H9 (cell line): ENCODE measurements at regions not wholly inside any gene's neighbourhood (a gene's known extent, or its start where the extent isn't known, plus 50 kb on each side); places are given as distances from the start of the nearest gene placed in this dataset.

Experiments used
- DNase-seq: peaks from one replicate; pipeline ENCODE4 v3.0.0-alpha.2; 2017
- H2AFZ ChIP-seq: one replicate; pipeline ENCODE4 v1.6.1; 2013; ENCODE audit warnings: mild to moderate bottlenecking, low read length, control low read depth, moderate library complexity
- H2AK5ac ChIP-seq: 2 replicates; pipeline ENCODE4 v1.6.1; 2013; ENCODE audit warnings: low read length, control low read depth, mixed read lengths; ENCODE audit not compliant: insufficient read length
- H2BK120ac ChIP-seq: one replicate; pipeline ENCODE4 v1.6.1; 2013; ENCODE audit warnings: low read depth, mild to moderate bottlenecking, low read length, control low read depth, inconsistent platforms; ENCODE audit not compliant: poor library complexity, severe bottlenecking
- H2BK12ac ChIP-seq: 2 replicates; pipeline ENCODE4 v1.6.1; 2013; ENCODE audit warnings: low read length, control low read depth, mixed read lengths, low read depth; ENCODE audit not compliant: insufficient read length
- H2BK15ac ChIP-seq: 2 replicates; pipeline ENCODE4 v1.6.1; 2013; ENCODE audit warnings: low read depth, low read length, control low read depth
- H2BK20ac ChIP-seq: one replicate; pipeline ENCODE4 v1.6.1; 2013; ENCODE audit warnings: low read depth, mild to moderate bottlenecking, low read length, control low read depth, inconsistent platforms; ENCODE audit not compliant: poor library complexity, severe bottlenecking
- H2BK5ac ChIP-seq: 2 replicates; pipeline ENCODE4 v1.6.1; 2013; ENCODE audit warnings: low read length, control low read depth, mixed read lengths; ENCODE audit not compliant: insufficient read length
- H3K14ac ChIP-seq: 2 replicates; pipeline ENCODE4 v1.6.1; 2013; ENCODE audit warnings: low read length, control low read depth; ENCODE audit not compliant: insufficient read depth
- H3K18ac ChIP-seq: 2 replicates; pipeline ENCODE4 v1.6.1; 2013; ENCODE audit warnings: low read depth, mild to moderate bottlenecking, mixed read lengths, low read length, control low read depth; ENCODE audit not compliant: insufficient read length
- H3K23ac ChIP-seq: 2 replicates; pipeline ENCODE4 v1.6.1; 2013; ENCODE audit warnings: low read length, control low read depth, mixed read lengths, low read depth; ENCODE audit not compliant: insufficient read length
- H3K23me2 ChIP-seq: 2 replicates; pipeline ENCODE4 v1.6.1; 2013; ENCODE audit warnings: low read depth, mild to moderate bottlenecking, mixed read lengths, low read length, control low read depth; ENCODE audit not compliant: insufficient read length, poor library complexity, severe bottlenecking
- H3K27ac ChIP-seq: 2 replicates; pipeline ENCODE4 v1.5.1; 2013; ENCODE audit warnings: low read length, control low read depth, mixed read lengths, low read depth; ENCODE audit not compliant: insufficient read length
- H3K27me3 ChIP-seq: 2 replicates; pipeline ENCODE4 v1.6.1; 2013; ENCODE audit warnings: low read length, control low read depth, inconsistent platforms; ENCODE audit not compliant: insufficient read depth
- H3K4ac ChIP-seq: 2 replicates; pipeline ENCODE4 v1.6.1; 2013; ENCODE audit warnings: low read depth, mild to moderate bottlenecking, control low read depth, inconsistent platforms, low read length, moderate library complexity
- H3K4me1 ChIP-seq: 2 replicates; pipeline ENCODE4 v1.6.1; 2013; ENCODE audit warnings: low read length, control low read depth, inconsistent platforms; ENCODE audit not compliant: insufficient read depth
- H3K4me2 ChIP-seq: 2 replicates; pipeline ENCODE4 v1.6.1; 2013; ENCODE audit warnings: low read length, control low read depth, mixed read lengths; ENCODE audit not compliant: insufficient read length, insufficient read depth
- H3K56ac ChIP-seq: 2 replicates; pipeline ENCODE4 v1.6.1; 2013; ENCODE audit warnings: low read depth, mild to moderate bottlenecking, mixed read lengths, low read length, control low read depth; ENCODE audit not compliant: insufficient read length
- H3K79me1 ChIP-seq: 2 replicates; pipeline ENCODE4 v1.6.1; 2013; ENCODE audit warnings: low read depth, mild to moderate bottlenecking, moderate library complexity, low read length, control low read depth, inconsistent platforms; ENCODE audit not compliant: insufficient read depth, poor library complexity, severe bottlenecking
- H3K79me2 ChIP-seq: 2 replicates; pipeline ENCODE4 v1.6.1; 2013; ENCODE audit warnings: low read length, control low read depth, inconsistent platforms; ENCODE audit not compliant: insufficient read depth
- H3K9ac ChIP-seq: 2 replicates; pipeline ENCODE4 v1.6.1; 2013; ENCODE audit warnings: low read length, control low read depth, mixed read lengths; ENCODE audit not compliant: insufficient read length; ENCODE audit errors: extremely low read depth
- H3K9me3 ChIP-seq: one replicate; pipeline ENCODE4 v1.6.1; 2013; ENCODE audit warnings: low read depth, low read length, inconsistent platforms; ENCODE audit not compliant: control insufficient read depth
- H3T11ph ChIP-seq: one replicate; pipeline ENCODE4 v1.6.1; 2013; ENCODE audit warnings: mild to moderate bottlenecking, low read length, control low read depth, inconsistent platforms
- H4K20me1 ChIP-seq: one replicate; pipeline ENCODE4 v1.6.1; 2013; ENCODE audit not compliant: control insufficient read depth, insufficient read length, insufficient read depth
- H4K5ac ChIP-seq: 2 replicates; pipeline ENCODE4 v1.6.1; 2013; ENCODE audit warnings: low read depth, mild to moderate bottlenecking, mixed read lengths, low read length, control low read depth; ENCODE audit not compliant: insufficient read length
- H4K8ac ChIP-seq: replicated peaks from 2 replicates; pipeline ENCODE4 v1.6.1; 2013; ENCODE audit warnings: low read length, control low read depth, mixed read lengths, low read depth; ENCODE audit not compliant: insufficient read length
- H4K91ac ChIP-seq: 2 replicates; pipeline ENCODE4 v1.6.1; 2013; ENCODE audit warnings: low read depth, mild to moderate bottlenecking, moderate library complexity, mixed read lengths, low read length, control low read depth; ENCODE audit not compliant: insufficient read length
- H3K27ac Mint-ChIP-seq, 3 experiments: 2 replicates in 2 of 3; 3 replicates in 1 of 3; pipeline ENCODE4 v1.8.0; 2020 to 2021; ENCODE audit warnings: mixed read lengths in 3 of 3, mild to moderate bottlenecking in 1 of 3, moderate library complexity in 1 of 3
- H3K27me3 Mint-ChIP-seq: 2 replicates; pipeline ENCODE4 v1.8.0; 2021; ENCODE audit warnings: low read depth, mild to moderate bottlenecking, moderate library complexity, mixed read lengths
- H3K36me3 Mint-ChIP-seq, 3 experiments: 2 replicates in 2 of 3; 3 replicates in 1 of 3; pipeline ENCODE4 v1.8.0; 2020 to 2021; ENCODE audit warnings: low read depth in 3 of 3, mixed read lengths in 3 of 3; ENCODE audit not compliant: insufficient read depth in 1 of 3
- H3K4me1 Mint-ChIP-seq, 2 experiments: 2 replicates each; pipeline ENCODE4 v1.8.0; 2020; ENCODE audit warnings: mixed read lengths in 2 of 2
- H3K4me3 Mint-ChIP-seq, 2 experiments: 2 replicates in 1 of 2; 3 replicates in 1 of 2; pipeline ENCODE4 v1.8.0; 2020 to 2021; ENCODE audit warnings: mild to moderate bottlenecking in 2 of 2, mixed read lengths in 2 of 2, moderate library complexity in 1 of 2
- H3K9me3 Mint-ChIP-seq, 2 experiments: 2 replicates in 1 of 2; 3 replicates in 1 of 2; pipeline ENCODE4 v1.8.0; 2020; ENCODE audit warnings: mild to moderate bottlenecking in 2 of 2, mixed read lengths in 2 of 2, moderate library complexity in 1 of 2
- WGBS: extraction: QIAGEN DNeasy Blood & Tissue Kit; methylation state at CpG from one replicate; pipeline ENCODE4 v1.1.7; 2013; ENCODE audit warnings: missing lambda C conversion rate, low lambda C conversion rate, mixed read lengths; ENCODE audit not compliant: insufficient read length; ENCODE audit errors: extremely low coverage; 5-methylcytosine and 5-hydroxymethylcytosine counted together
- TF ChIP-seq, protein P1 (sequence below): fragments of 200-600 bp; sonication (generic); conservative IDR thresholded peaks from 3 replicates; pipeline ENCODE4 v1.8.0; 2021; ENCODE audit warnings: antibody characterized with exemption, mild to moderate bottlenecking

DNA sequence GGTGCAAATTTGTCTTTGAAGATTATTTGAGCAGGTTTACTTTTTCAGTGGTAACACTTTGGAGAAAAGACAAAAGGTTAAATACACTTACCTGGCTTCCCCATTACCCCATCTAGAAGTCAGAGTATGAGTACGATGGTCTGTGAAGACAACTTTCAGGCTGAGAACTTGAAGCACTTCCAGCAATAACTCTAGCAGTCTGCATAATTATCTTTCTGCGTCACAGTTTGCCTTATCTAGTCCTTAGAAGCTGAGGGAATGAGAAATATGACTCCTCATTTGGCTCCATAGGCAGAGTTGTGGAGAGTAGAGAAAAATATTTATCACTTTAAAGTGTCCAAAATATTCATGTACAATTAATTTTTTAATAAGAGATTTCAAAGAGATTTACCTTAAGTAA lies 323.4 kb upstream of the CAMK1G start:
- no peak overlapping the region for H3K4me3 Mint-ChIP-seq
- H2AK5ac ChIP-seq: no peak overlapping the region
- no peak overlapping the region for H3K23ac ChIP-seq
- H3K4ac ChIP-seq: no peak overlapping the region
- no peaks in the 10 kb centered on the region for H3K4me1 ChIP-seq
- no peak for DNase-seq
- H3K23me2 ChIP-seq: no peaks in the 10 kb centered on the region
- WGBS: no CpG with 5 or more reads among the region's 2 CpGs
- H3T11ph ChIP-seq: no peak overlapping the region
- H3K14ac ChIP-seq: no peak overlapping the region
- H2BK20ac ChIP-seq: no peak overlapping the region
- no peak overlapping the region for H4K8ac ChIP-seq
- no peaks in the 10 kb centered on the region; the same call in 1 of the 2 replicates for H3K27me3 ChIP-seq
- H4K91ac ChIP-seq: no peak overlapping the region
- no peak overlapping the region for H4K5ac ChIP-seq
- H3K9ac ChIP-seq: no peak overlapping the region
- no peaks in the 10 kb centered on the region; the same call in 1 of the 2 replicates for H3K27me3 Mint-ChIP-seq
- no peaks in the 10 kb centered on the region for H3K79me2 ChIP-seq
- H3K9me3 Mint-ChIP-seq: peaks cover 38 to 42% of the 10 kb centered on the region in 2 experiments
- H3K4me2 ChIP-seq: no peak overlapping the region
- H3K4me1 Mint-ChIP-seq: no peaks in the 10 kb centered on the region
- H3K9me3 ChIP-seq: peaks cover 19% of the 10 kb centered on the region
- H3K36me3 Mint-ChIP-seq: peaks cover 4 to 24% (median 17%) of the 10 kb centered on the region in 3 experiments; a peak in 6 of 7 replicates
- H3K79me1 ChIP-seq: no peaks in the 10 kb centered on the region
- H2BK15ac ChIP-seq: no peak overlapping the region
- no peak overlapping the region for H3K18ac ChIP-seq
- no peak overlapping the region for H3K27ac Mint-ChIP-seq
- no peak overlapping the region for H2BK120ac ChIP-seq
- H2BK5ac ChIP-seq: no peak overlapping the region
- H3K27ac ChIP-seq: no peak overlapping the region
- TF ChIP-seq, protein P1, sequence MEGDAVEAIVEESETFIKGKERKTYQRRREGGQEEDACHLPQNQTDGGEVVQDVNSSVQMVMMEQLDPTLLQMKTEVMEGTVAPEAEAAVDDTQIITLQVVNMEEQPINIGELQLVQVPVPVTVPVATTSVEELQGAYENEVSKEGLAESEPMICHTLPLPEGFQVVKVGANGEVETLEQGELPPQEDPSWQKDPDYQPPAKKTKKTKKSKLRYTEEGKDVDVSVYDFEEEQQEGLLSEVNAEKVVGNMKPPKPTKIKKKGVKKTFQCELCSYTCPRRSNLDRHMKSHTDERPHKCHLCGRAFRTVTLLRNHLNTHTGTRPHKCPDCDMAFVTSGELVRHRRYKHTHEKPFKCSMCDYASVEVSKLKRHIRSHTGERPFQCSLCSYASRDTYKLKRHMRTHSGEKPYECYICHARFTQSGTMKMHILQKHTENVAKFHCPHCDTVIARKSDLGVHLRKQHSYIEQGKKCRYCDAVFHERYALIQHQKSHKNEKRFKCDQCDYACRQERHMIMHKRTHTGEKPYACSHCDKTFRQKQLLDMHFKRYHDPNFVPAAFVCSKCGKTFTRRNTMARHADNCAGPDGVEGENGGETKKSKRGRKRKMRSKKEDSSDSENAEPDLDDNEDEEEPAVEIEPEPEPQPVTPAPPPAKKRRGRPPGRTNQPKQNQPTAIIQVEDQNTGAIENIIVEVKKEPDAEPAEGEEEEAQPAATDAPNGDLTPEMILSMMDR: no peak
- H3K56ac ChIP-seq: no peak overlapping the region
- no peak overlapping the region for H2BK12ac ChIP-seq
- no peaks in the 10 kb centered on the region for H4K20me1 ChIP-seq
- H2AFZ ChIP-seq: no peak overlapping the region
